HepG2 (cell line): ENCODE measurements at regions not wholly inside any gene's neighbourhood (a gene's known extent, or its start where the extent isn't known, plus 50 kb on each side); places are given as distances from the start of the nearest gene placed in this dataset.

Source experiments
- ATAC-seq: fragments of 200-7000 bp; cut with Tn5 transposase; 3 replicates; pipeline ENCODE4 v1.9.1; 2020; ENCODE audit warnings: mild to moderate bottlenecking, moderate library complexity
- BruUV-seq: library from RNA; stranded (reverse); fragments of 400-500 nt; replicated peaks from 2 replicates; lab custom pipeline; 2021; lab: Mats Ljungman, UMichigan
- CTCF ChIA-PET: fragments of 300-600 bp; formaldehyde crosslinking; extraction: SDS; loops from one replicate; lab custom pipeline; 2021; ENCODE audit warnings: low total read pairs, inconsistent platforms, low intra/inter-chr PET ratio; lab: Yijun Ruan, JAX
- POLR2A ChIA-PET: fragments of 350-600 bp; sonication (Branson Sonifier 250); formaldehyde crosslinking; loops from one replicate; lab custom pipeline; 2020; ENCODE audit warnings: antibody characterized with exemption, inconsistent platforms; lab: Yijun Ruan, JAX
- DNase-seq: peaks from one replicate; pipeline ENCODE4 v3.0.0-alpha.2; 2015; ENCODE audit warnings: low spot score
- FAIRE-seq: peaks from 3 replicates; lab custom pipeline; 2011; peaks lifted over from hg19 to GRCh38; lab: Jason Lieb, UNC
- H2AFZ ChIP-seq: one replicate; pipeline ENCODE4 v1.6.1; 2011; ENCODE audit warnings: low read length, inconsistent platforms
- H3K27ac ChIP-seq: fragments of 300-600 bp; 3 replicates; pipeline ENCODE4 v1.8.0; 2011; ENCODE audit warnings: mixed run types, mild to moderate bottlenecking, mixed read lengths, low read length, inconsistent platforms; ENCODE audit not compliant: insufficient read depth; ENCODE audit errors: extremely low read length
- H3K27me3 ChIP-seq, 2 experiments: fragments of 200-600 bp in 1 of 2; 2 replicates in 1 of 2; 3 replicates in 1 of 2; pipeline versions ENCODE4 v1.6.0 to v1.8.0; 2011; ENCODE audit warnings: low read length in 2 of 2, mild to moderate bottlenecking in 2 of 2, moderate library complexity in 2 of 2, inconsistent platforms in 1 of 2; ENCODE audit not compliant: insufficient read depth in 2 of 2, control insufficient read depth in 1 of 2
- H3K36me3 ChIP-seq, 2 experiments: fragments of 200-600 bp in 1 of 2; replicated peaks in 1 of 2; 2 replicates in 1 of 2; 3 replicates in 1 of 2; pipeline versions ENCODE4 v1.5.1 to v1.8.0; 2011; ENCODE audit warnings: low read length in 2 of 2, inconsistent platforms in 1 of 2; ENCODE audit not compliant: insufficient read depth in 2 of 2, control insufficient read depth in 1 of 2
- H3K4me1 ChIP-seq: 2 replicates; pipeline ENCODE4 v1.5.1; 2012; ENCODE audit warnings: low read length, inconsistent platforms; ENCODE audit not compliant: insufficient read depth
- H3K4me2 ChIP-seq: 2 replicates; pipeline ENCODE4 v1.6.0; 2011; ENCODE audit warnings: low read depth, low read length, inconsistent platforms
- H3K4me3 ChIP-seq, 3 experiments: fragments of 200-600 bp in 1 of 3; sonication (generic), shearing (Covaris generic) in 1 of 3; replicated peaks in 1 of 3; 2 replicates each; pipeline ENCODE4 v1.5.1; 2011 to 2016; ENCODE audit warnings: low read length in 3 of 3, inconsistent platforms in 2 of 3, low read depth in 2 of 3, mild to moderate bottlenecking in 2 of 3, control low read depth in 1 of 3, mixed read lengths in 1 of 3; ENCODE audit not compliant: insufficient read depth in 1 of 3
- H3K79me2 ChIP-seq: one replicate; pipeline ENCODE4 v1.6.1; 2011; ENCODE audit warnings: low read length, inconsistent platforms; ENCODE audit not compliant: insufficient read depth
- H3K9ac ChIP-seq: 2 replicates; pipeline ENCODE4 v1.6.0; 2011; ENCODE audit warnings: mild to moderate bottlenecking, low read depth, low read length, inconsistent platforms; ENCODE audit not compliant: insufficient read depth
- H3K9me3 ChIP-seq: 2 replicates; pipeline ENCODE4 v1.5.1; 2012; ENCODE audit warnings: mild to moderate bottlenecking, low read length
- H4K20me1 ChIP-seq: 2 replicates; pipeline ENCODE4 v1.6.0; 2011; ENCODE audit warnings: inconsistent platforms, mild to moderate bottlenecking, low read length, moderate library complexity; ENCODE audit not compliant: insufficient read depth
- GATAD2A ChIP-seq: IDR thresholded peaks from 2 replicates; pipeline ENCODE4 v1.6.1; 2016
- GZF1 ChIP-seq: sonication (generic); formaldehyde crosslinking; IDR thresholded peaks from 2 replicates; pipeline ENCODE4 v1.5.1; 2020; ENCODE audit warnings: mild to moderate bottlenecking, missing genetic modification reagents
- KDM4B ChIP-seq: sonication (generic); formaldehyde crosslinking; IDR thresholded peaks from 2 replicates; pipeline ENCODE4 v1.4.0; 2020; ENCODE audit warnings: missing genetic modification reagents
- MAFF ChIP-seq: IDR thresholded peaks from 2 replicates; pipeline ENCODE4 v1.6.1; 2011; ENCODE audit warnings: low read depth, low read length, improper control_type of control experiment
- ZBTB46 ChIP-seq: sonication (generic); formaldehyde crosslinking; IDR thresholded peaks from 2 replicates; pipeline ENCODE4 v1.4.0; 2020; ENCODE audit warnings: mild to moderate bottlenecking, missing genetic modification reagents, borderline replicate concordance
- ZNF225 ChIP-seq: sonication (generic); formaldehyde crosslinking; IDR thresholded peaks from 2 replicates; pipeline ENCODE4 v1.4.0; 2020; ENCODE audit warnings: mild to moderate bottlenecking, missing genetic modification reagents
- ZNF333 ChIP-seq: sonication (generic); formaldehyde crosslinking; IDR thresholded peaks from 2 replicates; pipeline ENCODE4 v1.4.0; 2020; ENCODE audit warnings: mild to moderate bottlenecking, missing genetic modification reagents, borderline replicate concordance
- ZNF563 ChIP-seq: sonication (generic); formaldehyde crosslinking; IDR thresholded peaks from 2 replicates; pipeline ENCODE4 v1.8.0; 2022; ENCODE audit warnings: mild to moderate bottlenecking, moderate library complexity, missing genetic modification reagents
- ZNF569 ChIP-seq: sonication (generic); formaldehyde crosslinking; IDR thresholded peaks from 2 replicates; pipeline ENCODE4 v1.5.0; 2020; ENCODE audit warnings: mild to moderate bottlenecking, missing genetic modification reagents, moderate library complexity, borderline replicate concordance
- ZNF777 ChIP-seq: sonication (generic); formaldehyde crosslinking; IDR thresholded peaks from 2 replicates; pipeline ENCODE4 v1.4.0; 2020; ENCODE audit warnings: missing genetic modification reagents
- WGBS: methylation state at CpG from one replicate; pipeline ENCODE4 v1.1.6; 2017; ENCODE audit warnings: low lambda C conversion rate; 5-methylcytosine and 5-hydroxymethylcytosine counted together
- in situ Hi-C: cut with HindIII; loops from 2 replicates; pipeline ENCODE4 v1.10.0; 2017; ENCODE audit warnings: low pct_unique_long_range_greater_than_20kb; ENCODE audit not compliant: extremely low pct_ligation_motif_present
- intact Hi-C: fragments of 100-400 bp; cut with micrococcal nuclease; formaldehyde crosslinking; loops from one replicate; pipeline ENCODE4 v1.10.0; 2022; ENCODE audit not compliant: unreplicated experiment
- TF ChIP-seq, protein P1 (sequence below): IDR thresholded peaks from 2 replicates; pipeline ENCODE4 v1.6.1; 2016; ENCODE audit warnings: missing genetic modification reagents, missing compliant biosample characterization
- TF ChIP-seq, protein P2 (sequence below): sonication (generic); formaldehyde crosslinking; IDR thresholded peaks from 2 replicates; pipeline ENCODE4 v1.9.0; 2021; ENCODE audit warnings: missing genetic modification reagents, mild to moderate bottlenecking, borderline replicate concordance

DNA sequence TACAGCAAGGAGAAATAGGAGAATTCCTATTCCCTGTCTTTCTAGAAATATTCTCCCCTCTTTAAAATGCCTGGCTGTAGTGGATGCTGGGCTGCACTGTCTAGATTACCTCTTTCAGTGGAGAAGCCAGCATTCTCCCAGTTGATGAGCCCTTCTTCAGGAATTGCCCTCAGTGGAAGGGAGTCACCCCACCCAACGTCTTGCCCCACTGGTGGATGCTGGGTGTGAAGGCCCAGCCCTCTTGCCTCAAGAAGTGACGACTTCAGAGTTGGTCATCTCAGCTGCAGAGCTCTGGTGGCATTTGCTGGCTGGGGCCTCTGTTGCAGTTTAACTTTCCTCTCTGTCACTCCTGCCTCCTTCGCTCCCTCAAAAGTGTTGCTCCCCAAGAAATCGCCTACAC, 248.2 kb downstream of the ATG4C start (continued):
- TF ChIP-seq ZNF563 (CRISPR knock-in tag), result no peak
- no peak for TF ChIP-seq ZBTB46 (CRISPR knock-in tag)
- TF ChIP-seq ZNF225 (CRISPR knock-in tag), result no peak

DNA sequence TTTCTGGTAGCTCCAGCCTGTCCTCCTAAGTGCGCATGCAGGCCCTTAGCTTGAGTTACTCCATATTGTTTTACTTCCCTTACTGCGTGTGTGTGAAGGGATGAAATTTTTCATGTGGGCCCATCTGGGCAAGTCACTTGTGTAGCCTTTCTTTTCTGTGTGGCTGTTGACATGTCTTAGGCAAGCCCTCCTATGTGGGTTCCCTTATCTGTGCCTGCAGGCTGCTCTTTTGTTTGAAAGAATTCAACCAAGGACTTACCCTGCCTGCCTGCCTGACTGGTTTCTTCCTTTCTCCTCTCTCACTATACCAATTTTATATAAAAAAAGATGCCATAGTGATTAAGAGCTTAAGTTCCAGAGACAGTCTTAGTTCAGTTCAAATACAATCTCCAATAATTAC, 249.3 kb downstream of the ATG4C start:
- ChIA-PET CTCF (no interaction called here), POLR2A (no interaction called here)
- Histone ChIP-seq H3K9ac (no peak overlapping the region), H3K36me3 (no peaks in the 10 kb centered on the region), H3K79me2 (no peaks in the 10 kb centered on the region), H4K20me1 (no peaks in the 10 kb centered on the region), H3K4me1 (no peaks in the 10 kb centered on the region), H3K9me3 (no peaks in the 10 kb centered on the region), H3K4me3 (no peak overlapping the region), H3K4me2 (no peak overlapping the region), H2AFZ (no peak overlapping the region), H3K27me3 (peaks cover 0 to 3% of the 10 kb centered on the region in 2 experiments; a peak in 1 of 5 replicates), H3K27ac (no peak overlapping the region)
- ATAC-seq, result no peak
- intact Hi-C loops (no loop called here), in situ Hi-C loops (no loop called here)
- no peak for DNase-seq
- TF ChIP-seq GATAD2A (CRISPR knock-in tag) (no peak), ZNF569 (CRISPR knock-in tag) (no peak), ZNF333 (CRISPR knock-in tag) (no peak), KDM4B (CRISPR knock-in tag) (no peak), GZF1 (no peak), ZNF777 (CRISPR knock-in tag) (no peak), MAFF (no peak)
- TF ChIP-seq, protein P1, sequence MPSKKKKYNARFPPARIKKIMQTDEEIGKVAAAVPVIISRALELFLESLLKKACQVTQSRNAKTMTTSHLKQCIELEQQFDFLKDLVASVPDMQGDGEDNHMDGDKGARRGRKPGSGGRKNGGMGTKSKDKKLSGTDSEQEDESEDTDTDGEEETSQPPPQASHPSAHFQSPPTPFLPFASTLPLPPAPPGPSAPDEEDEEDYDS (CRISPR knock-in tag), result no peak
- TF ChIP-seq, protein P2, sequence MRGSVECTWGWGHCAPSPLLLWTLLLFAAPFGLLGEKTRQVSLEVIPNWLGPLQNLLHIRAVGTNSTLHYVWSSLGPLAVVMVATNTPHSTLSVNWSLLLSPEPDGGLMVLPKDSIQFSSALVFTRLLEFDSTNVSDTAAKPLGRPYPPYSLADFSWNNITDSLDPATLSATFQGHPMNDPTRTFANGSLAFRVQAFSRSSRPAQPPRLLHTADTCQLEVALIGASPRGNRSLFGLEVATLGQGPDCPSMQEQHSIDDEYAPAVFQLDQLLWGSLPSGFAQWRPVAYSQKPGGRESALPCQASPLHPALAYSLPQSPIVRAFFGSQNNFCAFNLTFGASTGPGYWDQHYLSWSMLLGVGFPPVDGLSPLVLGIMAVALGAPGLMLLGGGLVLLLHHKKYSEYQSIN (CRISPR knock-in tag), result no peak
- FAIRE-seq, result no peak
- BruUV-seq, result no TSS peak
- 70% methylated on average over 2 of the region's 2 CpGs for WGBS
